ENCODE measurements at regions not wholly inside any gene's neighbourhood (a gene's known extent, or its start where the extent isn't known, plus 50 kb on each side); places are given as distances from the start of the nearest gene placed in this dataset.
"Not testable (repeated sequence)": the region's sequence is repeated elsewhere in the genome, so short reads cannot be mapped to it uniquely, and the experiment has no call there.

DNA sequence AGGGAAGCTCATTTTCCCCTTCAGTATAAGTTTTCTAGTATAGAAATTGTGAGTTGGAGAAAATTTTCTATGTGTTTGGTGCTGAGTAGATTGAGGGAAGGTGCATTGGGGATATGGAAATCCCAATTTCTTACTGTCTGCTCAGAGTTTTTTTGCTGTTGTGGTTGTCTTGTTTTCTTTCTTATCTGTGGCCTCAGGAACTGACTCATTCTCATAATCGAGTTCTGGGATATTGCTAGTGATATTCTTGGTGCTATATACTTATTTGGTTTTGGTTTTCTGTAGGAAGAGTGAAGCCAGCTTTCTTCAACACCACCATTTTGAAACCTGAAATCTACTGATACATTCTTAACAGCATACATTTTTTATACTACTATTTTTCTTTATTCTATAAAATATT is 869.2 kb downstream of the DIPK2A start:
- TF ChIP-seq CTCF (IDR thresholded peaks at IDR 0.05) = no peak
- Histone ChIP-seq H3K9me3 (peaks cover 4% of the 10 kb centered on the region), H3K36me3 (no peaks in the 10 kb centered on the region), H3K4me3 (no peak overlapping the region), H3K4me1 (ENCODE audit: control insufficient read depth in 1 of 2, low read depth in 2 of 2) (no peaks in the 10 kb centered on the region), H3K27ac (no peak overlapping the region), H3K27me3 (replicated peaks; ENCODE audit: insufficient read depth) (no peaks in the 10 kb centered on the region)
- no peak for ATAC-seq (ENCODE audit: insufficient number of reproducible peaks, low FRiP score, low read depth)
- DNase-seq (ENCODE audit: low spot score) = no peak

DNA sequence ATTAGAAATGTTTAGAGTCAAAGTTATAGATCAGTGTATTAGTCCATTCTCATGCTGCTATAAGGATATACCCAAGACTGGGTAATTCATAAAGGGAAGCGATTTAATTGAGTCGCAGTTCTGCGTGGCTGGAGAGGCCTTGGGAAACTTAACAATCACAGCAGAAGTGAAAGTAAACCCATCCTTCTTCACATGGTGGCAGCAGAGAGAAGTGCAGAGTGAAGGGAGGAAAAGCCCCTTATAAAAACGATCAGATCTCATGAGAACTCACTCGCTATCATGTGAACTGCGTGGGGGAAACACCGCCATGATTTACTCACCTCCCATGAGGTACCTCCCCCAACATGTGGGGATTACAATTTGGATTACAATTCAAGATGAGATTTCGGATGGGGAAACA is 871.5 kb downstream of the DIPK2A start:
- H3K4me3 ChIP-seq = no peak overlapping the region
- no peaks in the 10 kb centered on the region for H3K27me3 ChIP-seq (replicated peaks; ENCODE audit: insufficient read depth)
- no peaks in the 10 kb centered on the region for H3K36me3 ChIP-seq
- DNase-seq (ENCODE audit: low spot score) = no peak
- H3K27ac ChIP-seq = no peak overlapping the region
- no peak for TF ChIP-seq CTCF (IDR thresholded peaks at IDR 0.05)
- peaks cover 4% of the 10 kb centered on the region for H3K9me3 ChIP-seq
- no peak for ATAC-seq (ENCODE audit: insufficient number of reproducible peaks, low FRiP score, low read depth)
- H3K4me1 ChIP-seq (ENCODE audit: control insufficient read depth in 1 of 2, low read depth in 2 of 2) = no peaks in the 10 kb centered on the region

DNA sequence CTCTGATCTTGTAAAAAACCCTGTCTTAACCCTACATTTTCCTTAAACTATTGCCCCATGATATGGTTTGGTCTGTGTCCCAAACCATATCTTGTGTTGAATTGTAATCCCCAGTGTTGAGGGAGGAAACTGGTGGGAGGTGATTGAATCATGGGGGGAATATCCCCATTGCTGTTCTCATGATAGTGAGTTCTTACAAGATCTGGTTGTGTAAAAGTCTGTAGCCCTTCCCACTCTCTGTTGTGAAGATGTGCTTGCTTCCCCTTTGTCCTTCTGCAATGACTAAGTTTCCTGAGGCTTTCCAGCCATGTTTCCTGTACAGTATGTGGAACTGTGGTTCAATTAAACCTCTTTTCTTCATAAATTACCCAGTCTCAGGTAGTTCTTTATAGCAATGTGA is 881.4 kb downstream of the DIPK2A start:
- no peak for ATAC-seq (ENCODE audit: insufficient number of reproducible peaks, low FRiP score, low read depth)
- no peak for TF ChIP-seq CTCF (IDR thresholded peaks at IDR 0.05)
- H3K4me3 ChIP-seq = no peak overlapping the region

GRCh38 chr3:144854020-144854419 is 882.4 kb downstream of the DIPK2A start:
- not testable (repeated sequence) for H3K9me3 ChIP-seq; H3K4me3 ChIP-seq; H3K27ac ChIP-seq; H3K4me1 ChIP-seq (ENCODE audit: control insufficient read depth in 1 of 2, low read depth in 2 of 2); H3K27me3 ChIP-seq (replicated peaks; ENCODE audit: insufficient read depth); H3K36me3 ChIP-seq; DNase-seq (ENCODE audit: low spot score); ATAC-seq (ENCODE audit: insufficient number of reproducible peaks, low FRiP score, low read depth)

More for the DNA sequence above, 881.4 kb downstream of the DIPK2A start:
- DNase-seq (ENCODE audit: low spot score) = no peak
- no peaks in the 10 kb centered on the region for H3K9me3 ChIP-seq
- H3K4me1 ChIP-seq (ENCODE audit: control insufficient read depth in 1 of 2, low read depth in 2 of 2) = no peaks in the 10 kb centered on the region
- H3K27me3 ChIP-seq (replicated peaks; ENCODE audit: insufficient read depth) = no peaks in the 10 kb centered on the region
- no peak overlapping the region for H3K27ac ChIP-seq
- H3K36me3 ChIP-seq = no peaks in the 10 kb centered on the region

DNA sequence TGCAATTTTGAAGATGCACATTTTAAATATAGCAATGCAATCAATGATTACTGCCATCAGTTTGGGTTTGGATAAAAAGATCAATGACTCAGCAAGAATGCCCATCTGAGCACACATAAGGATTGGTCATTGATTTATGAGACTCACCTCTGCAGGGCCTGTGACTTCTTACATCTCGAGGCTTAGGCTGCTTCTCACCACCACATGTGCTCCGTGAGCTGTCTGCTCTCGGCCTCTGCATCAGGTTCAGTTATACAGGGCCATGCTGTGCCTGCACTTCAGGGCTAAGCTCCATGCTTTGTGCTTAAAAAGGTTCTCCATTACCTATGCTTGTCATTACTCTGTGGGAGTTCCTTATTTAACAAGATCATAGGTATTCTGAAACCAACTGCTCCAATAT is 887.5 kb downstream of the DIPK2A start:
- no peak for DNase-seq (ENCODE audit: low spot score)
- ATAC-seq (ENCODE audit: insufficient number of reproducible peaks, low FRiP score, low read depth) = no peak
- Histone ChIP-seq H3K36me3 (no peaks in the 10 kb centered on the region), H3K27ac (no peak overlapping the region), H3K9me3 (no peaks in the 10 kb centered on the region), H3K4me1 (ENCODE audit: control insufficient read depth in 1 of 2, low read depth in 2 of 2) (no peaks in the 10 kb centered on the region), H3K27me3 (replicated peaks; ENCODE audit: insufficient read depth) (no peaks in the 10 kb centered on the region), H3K4me3 (no peak overlapping the region)
- no peak for TF ChIP-seq CTCF (IDR thresholded peaks at IDR 0.05)

GRCh38 chr3:144864646-144865045 is 893.0 kb downstream of the DIPK2A start:
- Histone ChIP-seq H3K36me3 (no peaks in the 10 kb centered on the region), H3K4me1 (ENCODE audit: control insufficient read depth in 1 of 2, low read depth in 2 of 2) (no peaks in the 10 kb centered on the region), H3K27me3 (replicated peaks; ENCODE audit: insufficient read depth) (no peaks in the 10 kb centered on the region), H3K9me3 (no peaks in the 10 kb centered on the region), H3K4me3 (no peak overlapping the region), H3K27ac (no peak overlapping the region)
- no peak for TF ChIP-seq CTCF (IDR thresholded peaks at IDR 0.05)
- DNase-seq (ENCODE audit: low spot score) (no peak), ATAC-seq (ENCODE audit: insufficient number of reproducible peaks, low FRiP score, low read depth) (no peak)
